Osteoblast (primary cell): ENCODE measurements at regions not wholly inside any gene's neighbourhood (a gene's known extent, or its start where the extent isn't known, plus 50 kb on each side); places are given as distances from the start of the nearest gene placed in this dataset.
A peak's percentile ranks its signal among the peaks of the same experiment; 100 is the strongest.

Experiments used
- DNase-seq: peaks from one replicate; pipeline ENCODE4 v3.0.0; 2011; ENCODE audit warnings: low spot score, mixed read lengths; ENCODE audit not compliant: insufficient read length; ENCODE audit errors: missing footprints
- H2AFZ ChIP-seq: 2 replicates; pipeline ENCODE4 v1.6.0; 2011; ENCODE audit warnings: mild to moderate bottlenecking, low read length
- H3K27ac ChIP-seq: 2 replicates; pipeline ENCODE4 v1.5.1; 2011; ENCODE audit warnings: mild to moderate bottlenecking, low read depth, low read length, moderate library complexity
- H3K27me3 ChIP-seq: 2 replicates; pipeline ENCODE4 v1.6.0; 2012; ENCODE audit warnings: mild to moderate bottlenecking, control low read depth, inconsistent platforms, low read length, moderate library complexity; ENCODE audit not compliant: insufficient read depth
- H3K36me3 ChIP-seq: 2 replicates; pipeline ENCODE4 v1.5.1; 2011; ENCODE audit warnings: mild to moderate bottlenecking, low read length, control low read depth, moderate library complexity; ENCODE audit not compliant: insufficient read depth
- H3K4me1 ChIP-seq: 2 replicates; pipeline ENCODE4 v1.5.1; 2011; ENCODE audit warnings: mild to moderate bottlenecking, low read length, control low read depth, moderate library complexity; ENCODE audit not compliant: insufficient read depth
- H3K4me2 ChIP-seq: 2 replicates; pipeline ENCODE4 v1.6.0; 2011; ENCODE audit warnings: mild to moderate bottlenecking, low read length; ENCODE audit not compliant: insufficient read depth
- H3K4me3 ChIP-seq: fragments of 200-600 bp; sonication (generic); 3 replicates; pipeline ENCODE4 v1.5.1; 2012; ENCODE audit warnings: mild to moderate bottlenecking, low read length, inconsistent platforms; ENCODE audit not compliant: insufficient read depth
- H3K79me2 ChIP-seq: 2 replicates; pipeline ENCODE4 v1.6.0; 2012; ENCODE audit warnings: mild to moderate bottlenecking, low read length, control low read depth, inconsistent platforms; ENCODE audit not compliant: insufficient read depth
- H3K9me3 ChIP-seq: 2 replicates; pipeline ENCODE4 v1.5.1; 2011; ENCODE audit warnings: low read depth, low read length, control low read depth
- H4K20me1 ChIP-seq: 2 replicates; pipeline ENCODE4 v1.6.0; 2012; ENCODE audit warnings: mild to moderate bottlenecking, low read length, control low read depth; ENCODE audit not compliant: insufficient read depth
- TF ChIP-seq, protein P1 (sequence below): IDR thresholded peaks from 2 replicates; pipeline ENCODE4 v1.5.1; 2011; ENCODE audit warnings: mild to moderate bottlenecking, low read depth, low read length, moderate library complexity; ENCODE audit errors: extremely low read depth

DNA sequence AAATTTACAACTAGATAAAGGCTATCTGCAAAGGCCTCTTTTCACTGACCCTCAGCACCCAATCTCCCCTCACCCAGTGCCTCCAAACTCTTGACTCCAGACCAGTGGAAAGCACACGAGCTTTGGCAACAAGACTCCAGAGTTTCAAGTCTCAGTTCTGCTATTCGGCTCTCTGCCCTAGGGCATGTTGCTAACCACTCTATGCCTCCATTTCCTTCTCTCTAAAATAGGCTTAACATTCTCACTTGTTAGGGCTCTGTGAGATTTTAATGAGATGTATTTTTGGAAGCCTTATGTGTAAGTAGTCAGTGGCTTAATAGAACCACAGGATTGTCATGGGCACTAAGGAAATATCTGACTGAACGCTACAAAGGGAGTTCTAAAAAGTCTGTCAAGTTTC lies 116.5 kb upstream of the IQCM start:
- no peak for DNase-seq
- Histone ChIP-seq H3K79me2 (no peaks in the 10 kb centered on the region), H3K4me1 (no peaks in the 10 kb centered on the region), H3K27ac (no peak overlapping the region), H2AFZ (no peak overlapping the region), H3K4me3 (no peak overlapping the region), H3K27me3 (no peaks in the 10 kb centered on the region), H3K36me3 (no peaks in the 10 kb centered on the region), H3K9me3 (no peaks in the 10 kb centered on the region), H3K4me2 (no peak overlapping the region), H4K20me1 (no peaks in the 10 kb centered on the region)
- TF ChIP-seq, protein P1, sequence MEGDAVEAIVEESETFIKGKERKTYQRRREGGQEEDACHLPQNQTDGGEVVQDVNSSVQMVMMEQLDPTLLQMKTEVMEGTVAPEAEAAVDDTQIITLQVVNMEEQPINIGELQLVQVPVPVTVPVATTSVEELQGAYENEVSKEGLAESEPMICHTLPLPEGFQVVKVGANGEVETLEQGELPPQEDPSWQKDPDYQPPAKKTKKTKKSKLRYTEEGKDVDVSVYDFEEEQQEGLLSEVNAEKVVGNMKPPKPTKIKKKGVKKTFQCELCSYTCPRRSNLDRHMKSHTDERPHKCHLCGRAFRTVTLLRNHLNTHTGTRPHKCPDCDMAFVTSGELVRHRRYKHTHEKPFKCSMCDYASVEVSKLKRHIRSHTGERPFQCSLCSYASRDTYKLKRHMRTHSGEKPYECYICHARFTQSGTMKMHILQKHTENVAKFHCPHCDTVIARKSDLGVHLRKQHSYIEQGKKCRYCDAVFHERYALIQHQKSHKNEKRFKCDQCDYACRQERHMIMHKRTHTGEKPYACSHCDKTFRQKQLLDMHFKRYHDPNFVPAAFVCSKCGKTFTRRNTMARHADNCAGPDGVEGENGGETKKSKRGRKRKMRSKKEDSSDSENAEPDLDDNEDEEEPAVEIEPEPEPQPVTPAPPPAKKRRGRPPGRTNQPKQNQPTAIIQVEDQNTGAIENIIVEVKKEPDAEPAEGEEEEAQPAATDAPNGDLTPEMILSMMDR: no peak

DNA sequence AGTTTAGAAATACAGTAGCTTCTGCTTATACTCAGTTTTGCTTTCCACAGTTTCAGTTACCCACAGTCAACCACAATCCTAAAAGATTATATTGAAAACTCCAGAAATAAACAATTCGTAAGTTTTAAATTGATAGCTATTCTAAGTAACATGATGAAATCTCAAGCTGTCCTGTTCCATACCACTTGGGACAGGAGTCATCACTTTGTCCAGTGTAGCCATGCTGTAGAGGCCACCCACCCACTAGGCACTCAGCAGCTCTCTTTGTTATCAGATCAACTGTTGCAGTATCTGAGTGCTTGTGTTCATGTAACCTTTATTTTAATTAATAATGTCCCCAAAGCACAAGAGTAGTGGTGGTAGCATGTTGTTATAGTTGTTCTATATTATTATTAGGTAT lies 117.5 kb upstream of the IQCM start:
- no peaks in the 10 kb centered on the region for H3K36me3 ChIP-seq
- H3K79me2 ChIP-seq: no peaks in the 10 kb centered on the region
- H3K4me1 ChIP-seq: no peaks in the 10 kb centered on the region
- no peak for DNase-seq
- H2AFZ ChIP-seq: no peak overlapping the region
- H3K4me3 ChIP-seq: no peak overlapping the region
- H3K9me3 ChIP-seq: no peaks in the 10 kb centered on the region
- TF ChIP-seq, protein P1: no peak
- H3K27me3 ChIP-seq: no peaks in the 10 kb centered on the region
- no peak overlapping the region for H3K4me2 ChIP-seq
- no peak overlapping the region for H3K27ac ChIP-seq
- H4K20me1 ChIP-seq: no peaks in the 10 kb centered on the region

DNA sequence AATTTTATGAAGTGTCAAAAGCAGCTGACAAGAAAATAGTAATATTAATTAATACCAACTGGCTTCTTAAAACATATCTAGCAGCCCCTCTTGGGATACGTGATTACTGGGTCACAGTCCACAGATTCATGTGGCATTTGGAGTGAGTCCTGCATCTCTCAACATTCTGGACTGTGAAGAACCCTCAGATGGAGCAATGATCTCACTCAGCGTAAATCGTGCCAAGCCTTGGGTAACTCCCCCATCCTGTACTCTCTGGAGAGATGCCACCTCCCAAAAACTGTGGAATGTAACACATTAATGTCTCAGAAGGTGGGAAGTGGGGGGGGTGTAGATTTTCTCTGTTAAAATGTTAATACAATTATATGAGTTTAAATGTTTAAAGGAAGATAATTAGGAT lies 118.2 kb upstream of the IQCM start:
- H3K4me1 ChIP-seq: no peaks in the 10 kb centered on the region
- no peaks in the 10 kb centered on the region for H3K27me3 ChIP-seq
- H3K4me3 ChIP-seq: no peak overlapping the region
- peak; percentile 10 for DNase-seq
- H3K27ac ChIP-seq: no peak overlapping the region
- H3K9me3 ChIP-seq: no peaks in the 10 kb centered on the region
- no peak overlapping the region for H3K4me2 ChIP-seq
- TF ChIP-seq, protein P1: no peak
- H2AFZ ChIP-seq: no peak overlapping the region
- no peaks in the 10 kb centered on the region for H3K36me3 ChIP-seq
- H3K79me2 ChIP-seq: no peaks in the 10 kb centered on the region
- H4K20me1 ChIP-seq: no peaks in the 10 kb centered on the region

DNA sequence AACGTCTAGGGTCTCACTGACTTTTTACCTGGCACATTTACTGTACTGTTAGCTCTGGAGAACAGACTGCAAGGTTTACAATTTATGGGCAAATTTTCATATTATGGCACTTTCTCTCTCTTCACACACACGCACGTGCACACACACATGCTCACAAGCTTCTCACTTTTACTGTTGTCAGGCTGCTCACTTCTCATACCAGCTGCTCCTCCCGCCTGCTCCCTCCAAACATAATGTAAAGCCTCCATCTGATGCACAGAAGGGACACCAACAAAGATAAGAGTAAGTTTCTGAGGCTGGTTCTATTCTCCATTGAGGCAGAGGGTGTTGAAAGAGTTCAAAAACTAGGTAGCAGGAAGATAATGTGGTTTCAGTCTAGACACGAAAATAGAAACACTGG lies 128.9 kb upstream of the DCLK2 start:
- no peaks in the 10 kb centered on the region for H3K4me1 ChIP-seq
- no peaks in the 10 kb centered on the region for H3K9me3 ChIP-seq
- H3K27me3 ChIP-seq: no peaks in the 10 kb centered on the region
- H3K36me3 ChIP-seq: no peaks in the 10 kb centered on the region
- H2AFZ ChIP-seq: peak overlapping the region; percentile 76
- no peaks in the 10 kb centered on the region for H4K20me1 ChIP-seq
- no peak overlapping the region for H3K4me3 ChIP-seq
- TF ChIP-seq, protein P1: no peak
- no peaks in the 10 kb centered on the region for H3K79me2 ChIP-seq
- DNase-seq: no peak
- no peak overlapping the region for H3K27ac ChIP-seq
- no peak overlapping the region for H3K4me2 ChIP-seq
